HG03064 (cell line): ENCODE measurements at regions not wholly inside any gene's neighbourhood (a gene's known extent, or its start where the extent isn't known, plus 50 kb on each side); places are given as distances from the start of the nearest gene placed in this dataset.

Experiments used
- ATAC-seq: cut with Tn5 transposase; IDR thresholded peaks from one replicate; pipeline ENCODE4 v1.9.1; 2021; ENCODE audit warnings: low read depth; ENCODE audit not compliant: unreplicated experiment

DNA sequence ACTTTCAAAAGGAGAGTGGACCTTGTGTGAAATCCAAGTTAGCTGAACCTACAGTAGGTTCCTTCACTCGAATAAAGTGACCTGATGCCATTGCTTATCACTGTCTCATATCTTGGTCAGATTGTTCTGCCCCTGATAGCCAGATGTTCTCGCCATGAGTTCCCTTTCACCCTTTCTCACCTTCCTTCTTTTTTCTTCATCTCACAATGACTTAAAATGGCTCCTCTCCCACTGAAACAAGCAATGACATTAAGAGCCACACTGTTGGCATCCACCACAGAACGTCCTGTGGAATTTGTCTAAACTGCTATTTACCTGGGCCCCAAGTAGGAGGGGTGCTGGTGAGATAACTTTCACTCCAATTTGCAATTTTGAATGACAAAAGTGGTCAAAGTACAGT is 227.6 kb upstream of the PPP1R2C start:
- no peak for ATAC-seq

DNA sequence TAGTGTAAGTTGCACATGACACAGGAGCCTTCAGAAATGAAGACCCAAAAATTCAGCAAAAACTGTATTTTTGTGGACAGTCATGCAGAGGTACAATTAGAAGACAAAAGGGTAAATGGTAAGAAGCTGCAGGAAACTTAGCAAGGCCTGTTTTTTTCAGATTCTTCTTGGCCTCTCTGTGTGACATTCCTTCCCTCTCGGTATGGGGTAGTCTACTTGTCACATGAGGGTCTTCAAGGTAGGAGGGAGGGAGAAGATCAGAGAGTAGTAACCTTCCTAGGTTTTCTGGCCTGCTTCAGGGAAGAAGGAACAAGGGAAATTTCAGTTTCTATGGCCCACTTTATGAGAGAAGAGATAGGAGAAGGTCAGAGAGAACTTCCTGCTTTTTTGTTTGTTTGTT is 230.4 kb upstream of the PPP1R2C start:
- no peak for ATAC-seq

DNA sequence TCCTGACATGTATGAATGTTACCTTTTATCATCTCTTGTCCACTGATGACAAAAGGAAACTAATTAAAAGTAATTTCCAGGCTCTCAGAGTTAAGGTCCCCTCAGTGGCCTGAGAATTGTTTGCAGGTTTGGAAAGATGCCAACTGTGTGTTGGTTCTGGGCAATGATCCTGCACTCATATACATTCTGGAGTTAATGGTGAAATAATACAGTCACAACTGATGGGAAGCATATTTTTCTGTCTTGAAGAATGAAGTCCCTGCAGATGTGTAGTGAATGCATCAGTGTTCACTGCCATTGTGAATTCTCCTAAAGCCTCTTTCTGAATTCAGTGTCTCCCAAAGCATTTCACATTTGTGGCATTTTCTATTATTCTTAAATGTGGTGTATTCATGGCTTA is 238.1 kb upstream of the PPP1R2C start:
- no peak for ATAC-seq

DNA sequence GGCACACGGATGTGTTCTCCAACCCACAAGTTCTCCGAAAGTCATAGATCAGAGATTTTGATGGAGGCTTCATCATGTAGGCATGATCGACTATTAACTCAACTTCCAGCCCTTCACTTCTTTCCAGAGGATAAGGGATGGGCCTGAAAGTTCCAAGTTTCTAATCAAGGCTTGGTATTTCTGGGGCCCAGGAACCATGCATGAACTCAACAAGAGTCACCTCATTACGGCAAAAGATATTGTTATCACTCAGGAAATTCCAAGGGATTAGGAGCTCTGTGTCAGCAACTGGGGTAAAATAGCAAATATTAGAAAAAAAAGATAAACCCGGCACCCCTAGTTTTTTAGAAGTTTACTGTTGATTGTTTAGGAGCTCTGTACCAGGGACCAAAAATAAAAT is 240.1 kb upstream of the PPP1R2C start:
- ATAC-seq, result no peak

DNA sequence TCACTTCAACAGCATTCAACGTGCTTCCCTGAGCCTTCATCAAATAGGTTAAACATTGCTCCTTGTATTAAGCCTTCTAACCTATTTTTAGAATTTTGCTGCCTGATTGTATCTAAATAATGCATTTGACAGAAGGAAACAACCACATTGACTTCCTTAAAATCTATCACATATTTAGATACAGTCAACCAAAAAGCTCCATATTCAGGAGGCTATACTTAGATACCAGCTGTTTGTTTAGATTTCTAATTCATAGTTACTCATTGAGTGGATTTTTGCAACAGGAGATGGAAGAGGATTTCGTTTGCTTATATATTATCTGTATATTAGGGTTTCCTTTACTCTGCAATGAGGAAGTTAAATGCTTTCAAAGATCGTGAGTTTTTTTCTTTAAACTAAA is 241.1 kb upstream of the PPP1R2C start:
- ATAC-seq, result no peak

DNA sequence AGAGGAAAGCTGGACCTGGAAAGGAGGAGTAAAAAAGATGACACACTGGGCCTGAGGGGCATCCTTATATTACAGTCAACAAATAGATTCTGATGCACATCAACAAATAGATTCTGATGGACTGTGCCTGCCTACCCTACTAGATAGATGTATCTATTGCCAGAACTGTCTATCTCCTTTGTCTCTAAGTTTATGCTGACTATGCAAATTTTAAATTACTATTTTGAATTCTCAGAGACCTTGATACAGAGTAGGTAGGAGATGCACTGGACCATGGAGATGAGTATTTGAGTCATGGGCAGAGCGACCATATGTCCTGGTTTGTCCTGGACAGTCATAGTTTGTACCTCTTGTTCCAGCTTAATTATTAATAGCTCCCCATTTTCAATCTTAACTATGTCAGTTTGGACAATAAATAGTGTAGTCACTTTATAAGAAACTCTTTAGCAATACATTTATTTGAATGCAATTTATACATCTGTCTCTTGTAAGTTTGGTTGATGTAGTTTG is 247.9 kb upstream of the PPP1R2C start:
- ATAC-seq, result no peak

DNA sequence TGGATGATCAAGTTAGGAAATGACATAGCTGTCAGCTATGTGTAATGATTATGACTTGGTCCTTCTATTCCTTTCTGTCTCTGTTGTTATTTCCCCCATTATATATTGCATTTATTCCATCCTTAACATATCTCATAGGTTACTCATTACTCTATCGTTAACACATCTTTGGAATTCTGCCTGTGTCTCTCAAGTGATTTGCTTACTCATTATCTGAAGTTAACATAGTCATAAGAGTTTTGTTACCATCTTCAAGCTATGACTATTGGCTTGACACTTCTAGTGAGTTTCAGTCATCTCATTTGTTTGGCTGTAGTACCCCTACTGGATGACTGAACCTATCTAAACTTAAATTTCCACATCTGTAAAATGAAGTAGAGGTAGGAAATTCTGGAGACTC is 286.1 kb upstream of the PPP1R2C start:
- no peak for ATAC-seq

DNA sequence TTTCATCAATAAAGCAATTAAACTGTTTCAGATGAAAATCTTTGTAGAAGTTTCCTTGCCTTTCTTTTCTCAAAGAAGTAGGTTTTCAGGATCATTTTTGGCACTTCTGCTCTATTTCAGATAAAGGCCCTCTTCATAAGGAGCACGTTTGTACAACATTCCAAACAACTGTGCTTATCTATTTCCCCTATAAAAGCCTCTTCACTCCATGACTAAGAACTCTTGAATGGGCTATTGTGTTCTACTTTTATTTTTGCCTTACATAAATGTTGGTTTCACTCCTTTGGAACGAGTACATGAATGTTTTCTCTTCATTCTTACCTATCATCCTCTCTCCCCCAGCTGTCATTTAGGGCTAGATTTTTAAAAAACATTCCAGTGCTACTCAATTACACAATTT is 288.0 kb upstream of the PPP1R2C start:
- ATAC-seq, result no peak

DNA sequence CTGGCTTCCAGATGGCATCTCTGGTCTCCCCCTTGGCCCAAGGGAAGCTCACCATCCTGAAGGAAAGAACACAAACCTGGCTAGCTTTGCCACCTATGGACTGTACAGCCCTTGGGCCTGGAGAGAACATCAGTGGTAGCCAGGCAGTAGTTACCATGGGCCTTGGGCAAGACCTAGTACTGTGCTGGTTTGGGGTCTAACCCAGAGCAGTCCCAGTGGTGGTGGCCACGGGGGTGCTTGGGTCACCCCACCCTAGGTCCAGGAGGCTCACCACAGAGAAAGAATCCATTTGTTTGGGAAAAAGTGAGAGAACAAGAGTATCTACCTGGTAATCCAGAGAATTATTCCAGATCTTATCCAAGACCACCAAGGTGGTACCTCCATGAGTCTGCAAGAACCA is 290.7 kb upstream of the PPP1R2C start:
- no peak for ATAC-seq

DNA sequence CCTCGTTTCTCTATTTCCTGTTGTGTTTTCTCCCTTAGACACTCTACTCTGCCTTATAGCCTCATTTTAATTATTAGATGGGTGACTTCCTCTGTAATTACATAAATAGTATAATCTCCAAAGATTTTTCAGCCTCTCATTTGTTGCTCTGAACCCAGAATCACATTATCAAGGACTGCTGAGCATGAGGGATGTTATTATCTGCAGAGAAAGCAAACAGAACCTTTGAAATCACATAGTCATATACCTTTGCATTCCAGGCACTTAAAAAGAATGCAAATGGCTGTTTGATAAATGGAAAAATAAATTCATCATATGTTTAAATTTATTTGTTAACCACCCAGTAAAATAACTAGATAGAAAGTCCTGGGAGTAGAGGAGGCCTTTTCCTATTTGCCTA is 305.1 kb upstream of the PPP1R2C start:
- no peak for ATAC-seq

DNA sequence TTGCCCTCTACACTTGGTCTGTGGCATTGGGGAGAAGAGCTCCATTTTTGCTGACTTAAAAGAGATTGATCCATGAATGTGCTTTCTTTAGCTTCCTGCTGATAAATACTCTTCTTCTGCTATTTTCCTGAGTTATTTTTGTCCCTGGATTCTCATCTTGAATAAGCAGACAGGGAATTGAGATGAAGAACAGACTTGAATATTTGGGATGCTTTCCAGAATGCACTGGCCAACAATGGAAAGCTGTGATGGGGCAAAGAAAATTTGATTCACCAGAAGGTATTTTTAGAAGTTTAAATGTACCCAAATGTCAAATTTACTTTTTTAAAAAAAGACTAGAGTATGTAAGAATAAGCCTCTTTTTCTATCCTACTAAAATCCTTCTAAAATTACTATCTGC is 309.9 kb upstream of the PPP1R2C start:
- no peak for ATAC-seq

DNA sequence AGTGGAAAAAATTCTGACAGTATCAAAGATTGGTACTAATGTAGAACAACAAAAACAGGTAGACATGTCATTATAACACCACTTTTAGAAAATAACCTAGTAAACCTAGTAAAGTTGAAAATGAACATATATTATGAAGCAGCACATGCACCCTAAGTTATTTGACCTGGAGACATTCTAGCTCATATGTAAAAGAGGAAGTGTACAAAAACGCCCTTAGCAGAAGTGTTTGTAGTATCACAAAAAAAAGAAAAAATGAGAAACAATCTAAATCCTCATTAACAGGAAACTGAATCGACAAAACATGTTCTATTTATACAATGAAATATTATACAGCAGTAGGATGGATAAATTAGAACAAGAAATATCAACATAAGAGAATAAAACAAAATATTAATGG is 318.9 kb upstream of the PPP1R2C start:
- ATAC-seq, result no peak

DNA sequence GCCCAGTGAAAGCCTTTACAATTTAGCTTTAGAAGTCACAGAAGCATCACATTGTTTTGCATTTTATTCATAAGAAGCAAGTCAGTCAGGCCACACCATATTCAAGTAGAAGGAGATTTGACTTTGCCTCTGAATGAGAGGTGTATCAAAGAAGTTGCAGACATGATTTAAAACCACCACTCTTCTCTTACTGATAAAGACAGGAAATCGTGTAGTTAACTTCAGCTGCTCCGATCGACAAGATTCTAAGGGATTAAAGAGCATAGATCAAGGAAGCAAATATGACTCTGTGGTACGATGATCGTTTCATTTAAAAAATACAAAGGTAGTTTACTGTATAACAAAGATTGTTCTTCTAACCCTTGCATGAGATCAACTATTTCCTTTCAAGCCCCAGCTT is 328.0 kb upstream of the PPP1R2C start:
- no peak for ATAC-seq

DNA sequence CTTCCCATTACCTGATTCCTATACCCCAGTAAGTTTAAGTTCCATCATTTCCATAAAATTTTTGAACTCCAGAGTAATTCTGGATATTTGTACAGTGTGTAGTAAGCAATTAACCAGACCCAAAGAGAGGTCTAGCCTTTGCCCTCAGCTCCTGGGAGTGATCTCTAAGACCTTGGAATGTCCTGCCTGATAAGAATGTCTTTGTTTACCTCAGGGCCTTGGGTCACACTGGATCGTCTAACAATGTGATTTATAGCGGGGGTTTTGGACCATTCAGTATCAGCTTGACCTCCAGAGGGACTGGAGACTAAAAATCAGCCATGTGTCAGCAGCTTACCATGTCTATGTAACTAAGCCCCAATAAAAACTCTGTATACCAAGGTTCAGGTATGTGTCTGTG is 330.9 kb upstream of the PPP1R2C start:
- no peak for ATAC-seq

DNA sequence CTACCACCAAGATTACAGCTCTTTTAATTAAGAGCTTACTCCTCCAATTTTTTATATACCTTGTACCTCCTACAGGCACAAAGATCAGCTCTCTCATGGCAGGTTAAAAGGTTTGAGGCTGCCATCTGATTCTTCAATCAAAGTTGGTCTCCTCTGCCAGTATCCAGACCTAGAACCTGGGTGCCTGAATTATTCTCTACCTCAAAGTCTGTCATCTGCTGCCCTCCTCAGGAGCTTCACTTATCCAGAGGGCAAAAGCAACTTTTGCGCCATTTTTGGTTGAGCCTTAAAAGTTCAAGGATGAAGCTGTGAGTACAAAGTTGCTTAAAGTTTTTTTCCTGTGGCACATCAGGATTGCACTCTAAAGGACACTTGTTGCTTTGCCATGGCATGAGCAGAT is 343.7 kb upstream of the PPP1R2C start:
- no peak for ATAC-seq

DNA sequence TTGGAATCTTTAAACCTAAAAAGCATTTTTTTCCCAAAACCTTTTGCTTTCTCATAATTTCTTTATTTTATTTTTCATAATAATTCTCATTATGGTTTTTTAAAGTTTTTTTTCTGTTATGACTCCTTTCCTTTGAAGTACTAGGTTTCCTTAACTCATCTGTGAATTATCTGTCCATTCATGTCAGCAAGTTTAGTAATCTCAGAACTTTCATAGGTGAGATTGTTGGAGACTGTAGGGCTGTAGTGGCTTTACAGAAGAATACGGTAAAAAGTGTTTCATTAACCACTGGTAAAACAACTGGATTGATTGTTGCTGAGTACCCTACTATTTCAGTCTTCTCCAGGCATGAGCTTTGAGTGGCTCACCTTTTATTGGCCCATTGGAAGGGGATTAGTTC is 361.7 kb upstream of the PPP1R2C start:
- ATAC-seq, result no peak

DNA sequence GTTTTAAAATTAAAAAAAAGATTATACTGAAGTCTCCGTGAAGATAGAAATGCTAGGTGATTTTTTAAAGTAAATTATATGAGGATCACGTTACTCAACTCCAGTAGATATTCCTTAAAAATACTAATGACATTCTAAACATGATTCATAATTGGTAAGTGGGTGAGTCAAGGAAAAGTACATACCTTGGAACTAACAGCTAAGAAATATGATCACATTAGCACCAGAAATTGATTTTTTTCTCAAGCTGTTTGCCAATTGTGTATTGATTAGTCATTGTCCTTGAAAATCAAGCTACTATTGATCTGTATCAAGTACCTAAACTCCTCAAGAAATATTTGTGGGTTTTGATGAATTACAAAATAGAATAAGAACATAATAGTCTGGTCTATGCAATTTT is 362.6 kb upstream of the PPP1R2C start:
- no peak for ATAC-seq

DNA sequence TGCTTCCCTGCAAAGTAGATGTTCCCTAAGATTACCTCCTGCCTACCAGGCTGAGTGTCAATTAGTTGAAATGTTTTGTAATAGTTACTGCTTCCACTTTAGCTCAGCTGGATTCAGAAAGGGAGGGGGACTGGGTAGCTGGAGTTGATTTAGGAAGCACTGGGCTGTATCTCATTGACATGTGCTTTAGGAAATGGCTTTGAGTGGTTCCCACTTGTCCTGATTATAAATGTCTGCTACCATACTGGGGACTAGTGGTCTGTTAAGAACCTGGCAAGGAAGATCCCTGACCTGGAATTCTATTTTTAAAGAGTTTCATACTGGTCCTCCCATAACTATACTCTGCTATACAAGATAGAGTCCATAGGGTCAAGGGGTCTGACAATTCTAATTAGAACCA is 363.9 kb upstream of the PPP1R2C start:
- ATAC-seq, result no peak

DNA sequence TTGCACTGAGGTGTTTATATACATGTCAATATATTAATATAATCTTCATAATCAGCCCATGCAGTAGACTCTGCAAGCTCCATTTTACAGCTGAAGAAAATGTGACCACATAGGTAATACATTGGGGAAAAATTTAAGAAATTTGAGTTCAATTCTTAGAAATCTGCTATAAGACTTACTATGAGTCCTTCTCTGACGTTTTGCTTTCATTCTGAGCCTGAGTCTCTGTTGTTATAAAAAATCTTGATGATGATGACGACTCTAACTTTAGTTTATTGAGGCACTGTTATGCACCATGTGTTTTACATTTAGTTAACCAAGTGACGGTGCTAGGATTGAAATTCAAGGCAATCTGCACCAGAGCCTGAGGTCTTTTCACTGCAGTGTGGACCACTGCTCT is 370.3 kb upstream of the PPP1R2C start:
- no peak for ATAC-seq

DNA sequence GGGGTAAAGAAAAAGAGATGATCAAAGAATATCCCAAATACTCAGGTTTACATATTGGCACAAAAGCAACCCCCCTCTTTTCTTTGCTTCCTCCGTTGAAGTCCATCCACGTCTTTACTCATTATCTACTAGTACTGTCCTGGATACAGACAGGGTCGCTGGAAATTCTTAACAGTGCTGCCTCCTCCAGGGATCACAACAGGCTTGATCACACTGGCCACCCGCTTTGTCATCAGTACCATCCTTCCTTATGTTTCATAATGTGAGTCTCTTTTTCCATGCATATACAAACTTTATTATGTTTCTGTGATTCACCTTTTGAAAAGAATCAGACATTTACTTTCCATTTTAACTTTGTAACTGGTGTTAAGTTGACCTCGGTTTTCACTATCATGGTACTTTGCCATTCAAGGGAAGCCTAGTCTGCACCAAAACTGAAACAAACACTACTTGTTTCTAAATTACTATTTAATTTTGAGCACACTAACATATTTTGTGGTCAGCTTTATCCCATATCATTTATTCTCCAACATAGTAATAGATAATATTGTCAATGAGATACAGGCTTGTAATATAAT is 387.5 kb upstream of the PPP1R2C start:
- no peak for ATAC-seq

DNA sequence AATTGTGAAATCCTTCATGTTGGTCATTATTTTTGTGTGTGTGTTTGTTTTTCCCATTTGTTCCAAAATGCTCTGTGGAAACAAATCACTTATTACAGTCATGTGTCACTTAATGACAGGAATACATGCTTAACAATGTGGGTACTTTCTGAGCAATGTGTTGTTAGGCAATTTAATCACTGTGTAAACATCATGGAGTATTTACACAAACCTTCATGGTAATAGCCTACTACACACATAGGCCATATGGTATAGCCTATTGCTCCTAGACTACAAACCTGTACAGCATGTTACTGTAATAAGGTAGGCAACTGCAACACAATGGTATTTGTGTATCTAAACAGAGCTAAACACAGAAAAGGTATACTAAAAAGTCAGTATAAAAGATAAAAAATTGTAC is 388.9 kb upstream of the PPP1R2C start:
- no peak for ATAC-seq

DNA sequence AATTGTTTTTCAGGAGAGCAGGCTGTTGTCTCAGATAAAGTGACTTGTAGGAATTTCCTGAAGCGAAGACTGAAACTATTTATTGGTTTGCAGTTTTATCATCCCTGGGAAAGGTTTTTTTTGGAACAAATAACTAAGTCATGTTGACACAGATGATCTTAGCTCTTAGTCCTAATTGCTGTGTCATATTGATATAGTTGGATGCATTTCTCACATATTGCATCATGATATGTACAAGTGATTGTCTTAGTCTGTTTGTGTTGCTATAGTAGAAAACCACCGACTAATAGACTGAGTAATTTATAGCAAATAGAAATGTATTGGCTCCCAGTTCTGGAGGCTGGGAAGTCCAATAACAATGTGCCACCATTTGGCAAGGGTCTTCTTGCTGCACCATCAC is 397.5 kb upstream of the PPP1R2C start:
- no peak for ATAC-seq

DNA sequence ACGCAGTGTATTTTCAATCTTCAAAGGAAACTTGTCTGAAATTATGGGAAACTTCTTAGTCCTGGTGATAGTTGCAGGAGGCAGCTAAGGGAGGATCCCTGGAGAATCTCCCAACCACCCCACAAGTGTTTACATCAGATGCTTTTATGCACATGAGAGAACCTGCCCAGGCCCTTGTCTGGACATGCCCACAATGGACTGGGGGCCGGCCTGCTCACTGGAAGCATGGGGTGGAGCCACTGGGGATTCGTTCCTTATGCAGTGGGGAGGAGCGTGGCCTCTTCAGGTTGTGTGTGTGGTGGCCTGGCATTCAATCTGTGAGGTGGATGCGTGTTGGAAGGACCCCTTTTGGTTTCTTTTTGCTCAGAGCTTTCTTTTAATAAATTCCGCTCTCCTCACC is 398.7 kb upstream of the PPP1R2C start:
- ATAC-seq, result no peak
